Testis (tissue), 2 donors: ENCODE measurements at regions not wholly inside any gene's neighbourhood (a gene's known extent, or its start where the extent isn't known, plus 50 kb on each side); places are given as distances from the start of the nearest gene placed in this dataset.
"Not testable (repeated sequence)": the region's sequence is repeated elsewhere in the genome, so short reads cannot be mapped to it uniquely, and the experiment has no call there.

Source experiments
- DNase-seq: peaks from one replicate; pipeline ENCODE4 v3.0.0-alpha.2; 2019
- H3K27ac ChIP-seq, 2 donors: fragments of 200-600 bp; sonication (generic); one replicate each; pipeline ENCODE4 v1.5.1; 2019
- H3K27me3 ChIP-seq: fragments of 200-600 bp; sonication (generic); one replicate; pipeline ENCODE4 v1.5.1; 2019
- H3K36me3 ChIP-seq: fragments of 200-600 bp; sonication (generic); one replicate; pipeline ENCODE4 v1.5.1; 2017; ENCODE audit warnings: low read depth; ENCODE audit errors: missing control alignments
- H3K4me1 ChIP-seq: fragments of 200-600 bp; sonication (generic); one replicate; pipeline ENCODE4 v1.5.1; 2019
- H3K4me3 ChIP-seq, 2 donors: fragments of 200-600 bp; sonication (generic); one replicate each; pipeline ENCODE4 v1.5.1; 2017 to 2019
- H3K9me3 ChIP-seq: fragments of 200-600 bp; sonication (generic); one replicate; pipeline ENCODE4 v1.5.1; 2017
- POLR2A ChIP-seq: fragments of 450-650 bp; IDR thresholded peaks from one replicate; pipeline ENCODE4 v1.6.1; 2017; ENCODE audit warnings: antibody characterized with exemption, mild to moderate bottlenecking, moderate library complexity
- WGBS, 2 donors: methylation state at CpG; one replicate each; pipeline ENCODE4 v1.1.5; 2018; 5-methylcytosine and 5-hydroxymethylcytosine counted together
- intact Hi-C: fragments of 100-400 bp; cut with DNase I; formaldehyde crosslinking; loops from one replicate; pipeline ENCODE4 v1.15.1; 2023; ENCODE audit warnings: low total_unique reads
- TF ChIP-seq, protein P1 (sequence below), 3 experiments: fragments of 450-650 bp in 2 of 3; fragments of 200-600 bp in 1 of 3; sonication (generic) in 1 of 3; IDR thresholded peaks; one replicate each; pipeline ENCODE4 v1.5.1; 2016 to 2019; ENCODE audit warnings: antibody characterized with exemption in 3 of 3, mild to moderate bottlenecking in 2 of 3, moderate library complexity in 1 of 3

GRCh38 chr18:65206551-65207260 is 544.1 kb upstream of the CDH7 start:
- DNase-seq = no peak
- intact Hi-C loops = no loop called here
- H3K36me3 ChIP-seq = no peaks in the 10 kb centered on the region
- peak overlapping the region in 1 of 2 donors; percentile 1 for H3K4me3 ChIP-seq
- TF ChIP-seq, protein P1, sequence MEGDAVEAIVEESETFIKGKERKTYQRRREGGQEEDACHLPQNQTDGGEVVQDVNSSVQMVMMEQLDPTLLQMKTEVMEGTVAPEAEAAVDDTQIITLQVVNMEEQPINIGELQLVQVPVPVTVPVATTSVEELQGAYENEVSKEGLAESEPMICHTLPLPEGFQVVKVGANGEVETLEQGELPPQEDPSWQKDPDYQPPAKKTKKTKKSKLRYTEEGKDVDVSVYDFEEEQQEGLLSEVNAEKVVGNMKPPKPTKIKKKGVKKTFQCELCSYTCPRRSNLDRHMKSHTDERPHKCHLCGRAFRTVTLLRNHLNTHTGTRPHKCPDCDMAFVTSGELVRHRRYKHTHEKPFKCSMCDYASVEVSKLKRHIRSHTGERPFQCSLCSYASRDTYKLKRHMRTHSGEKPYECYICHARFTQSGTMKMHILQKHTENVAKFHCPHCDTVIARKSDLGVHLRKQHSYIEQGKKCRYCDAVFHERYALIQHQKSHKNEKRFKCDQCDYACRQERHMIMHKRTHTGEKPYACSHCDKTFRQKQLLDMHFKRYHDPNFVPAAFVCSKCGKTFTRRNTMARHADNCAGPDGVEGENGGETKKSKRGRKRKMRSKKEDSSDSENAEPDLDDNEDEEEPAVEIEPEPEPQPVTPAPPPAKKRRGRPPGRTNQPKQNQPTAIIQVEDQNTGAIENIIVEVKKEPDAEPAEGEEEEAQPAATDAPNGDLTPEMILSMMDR (IDR thresholded peaks at IDR 0.05) = no peak
- no peak for TF ChIP-seq POLR2A
- H3K9me3 ChIP-seq = no peaks in the 10 kb centered on the region
- WGBS, 2 donors = 63 to 67% methylated on average over 24 of the region's 24 CpGs
- no peaks in the 10 kb centered on the region for H3K4me1 ChIP-seq
- no peaks in the 10 kb centered on the region for H3K27me3 ChIP-seq
- H3K27ac ChIP-seq = no peak overlapping the region

DNA sequence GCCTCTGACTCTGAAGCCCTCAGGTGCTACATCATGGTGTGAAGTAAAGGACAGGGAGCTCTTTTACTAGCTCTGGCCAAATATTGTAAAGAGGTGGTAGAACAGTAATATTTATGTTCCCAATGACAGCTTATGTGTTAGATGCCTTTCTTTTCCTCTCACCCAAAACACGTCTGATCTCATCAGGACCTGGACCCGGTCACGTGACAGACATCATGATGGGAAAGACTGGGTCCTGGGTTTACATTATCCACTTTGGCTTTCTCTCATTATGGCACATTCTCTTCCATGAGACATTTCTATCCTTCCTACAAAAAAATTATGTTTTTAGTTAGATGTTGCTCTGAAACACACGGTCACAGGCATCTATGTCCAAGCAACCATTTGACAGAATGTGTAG is 548.7 kb upstream of the CDH7 start:
- Histone ChIP-seq H3K4me1 (no peaks in the 10 kb centered on the region), H3K27me3 (no peaks in the 10 kb centered on the region), H3K4me3 (no peak overlapping the region), H3K36me3 (no peaks in the 10 kb centered on the region), H3K9me3 (no peaks in the 10 kb centered on the region), H3K27ac (no peak overlapping the region)
- no peak for DNase-seq
- TF ChIP-seq, protein P1 (IDR thresholded peaks at IDR 0.05) = no peak
- TF ChIP-seq POLR2A = no peak
- intact Hi-C loops = no loop called here
- 86 to 87% methylated on average over 4 of the region's 4 CpGs for WGBS, 2 donors

GRCh38 chr18:65175681-65176080 is 575.1 kb upstream of the CDH7 start:
- intact Hi-C loops = no loop called here
- no peak overlapping the region for H3K27ac ChIP-seq
- no peaks in the 10 kb centered on the region for H3K36me3 ChIP-seq
- TF ChIP-seq, protein P1 (IDR thresholded peaks at IDR 0.05) = no peak
- no peak for TF ChIP-seq POLR2A
- no peak overlapping the region for H3K4me3 ChIP-seq
- 83 to 88% methylated on average over 2 of the region's 2 CpGs for WGBS, 2 donors
- no peak for DNase-seq
- H3K9me3 ChIP-seq = no peaks in the 10 kb centered on the region
- no peaks in the 10 kb centered on the region for H3K27me3 ChIP-seq
- H3K4me1 ChIP-seq = no peaks in the 10 kb centered on the region

DNA sequence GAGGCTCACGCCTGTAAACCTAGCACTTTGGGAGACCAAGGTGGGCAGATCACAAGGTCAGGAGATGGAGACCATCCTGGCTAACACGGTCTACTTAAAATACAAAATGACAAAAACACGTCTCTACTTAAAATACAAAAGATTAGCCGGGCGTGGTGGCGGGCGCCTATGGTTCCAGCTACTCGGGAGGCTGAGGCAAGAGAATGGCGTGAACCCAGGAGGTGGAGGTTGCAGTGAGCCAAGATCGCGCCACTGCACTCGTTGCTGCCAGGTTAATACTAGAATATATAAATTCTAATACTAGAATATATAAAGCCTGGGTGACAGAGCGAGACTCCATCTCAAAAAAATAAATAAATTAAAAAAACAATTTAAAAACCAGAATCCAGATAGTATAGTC is 588.7 kb upstream of the CDH7 start:
- H3K36me3 ChIP-seq, H3K27me3 ChIP-seq, DNase-seq, H3K4me1 ChIP-seq, H3K4me3 ChIP-seq, intact Hi-C loops, H3K27ac ChIP-seq, H3K9me3 ChIP-seq: not testable (repeated sequence)
- 82 to 92% methylated on average over 13 of the region's 13 CpGs for WGBS, 2 donors

- TF ChIP-seq, protein P1 (IDR thresholded peaks at IDR 0.05) = no peak
- TF ChIP-seq POLR2A = no peak
- no peak for DNase-seq
- intact Hi-C loops = no loop called here
These were observed 604.3 kb upstream of the CDH7 start for GRCh38 chr18:65146482-65147021.

More at GRCh38 chr18:65146482-65147021, 604.3 kb upstream of the CDH7 start:
- Histone ChIP-seq H3K27ac (no peak overlapping the region), H3K4me3 (no peak overlapping the region), H3K9me3 (no peaks in the 10 kb centered on the region), H3K4me1 (no peaks in the 10 kb centered on the region), H3K36me3 (no peaks in the 10 kb centered on the region), H3K27me3 (no peaks in the 10 kb centered on the region)
- 82 to 96% methylated on average over 2 of the region's 2 CpGs for WGBS, 2 donors
